ENCODE measurements at regions not wholly inside any gene's neighbourhood (a gene's known extent, or its start where the extent isn't known, plus 50 kb on each side); places are given as distances from the start of the nearest gene placed in this dataset.

- TF ChIP-seq ZNF462 (CRISPR knock-in tag; IDR thresholded peaks at IDR 0.05) (no peak), ZNF331 (CRISPR knock-in tag; IDR thresholded peaks at IDR 0.05; ENCODE audit: low read depth) (no peak), ZNF114 (CRISPR knock-in tag; IDR thresholded peaks at IDR 0.05) (no peak), EZH2 (IDR thresholded peaks at IDR 0.05; ENCODE audit: low read depth, unreplicated experiment) (no peak)
Measured at GRCh38 chr5:73268826-73269225, 95.8 kb downstream of the TMEM174 start (continued).

GRCh38 chr5:73267766-73268435 lies 94.9 kb downstream of the TMEM174 start:
- Histone ChIP-seq H3K79me2 (replicated peaks; ENCODE audit: insufficient read depth) (no peaks in the 10 kb centered on the region), H3K4me1 (ENCODE audit: insufficient read depth) (peaks cover 20% of the 10 kb centered on the region), H2AFZ (peak overlapping the region; percentile 96), H3K27me3 (ENCODE audit: insufficient read depth) (no peaks in the 10 kb centered on the region), H3K9me2 (ENCODE audit: insufficient read depth) (peaks cover 6% of the 10 kb centered on the region; the same call in 1 of the 2 replicates), H3K27ac (ENCODE audit: low read depth) (no peak overlapping the region), H3K36me3 (ENCODE audit: insufficient read depth) (no peaks in the 10 kb centered on the region), H4K20me1 (replicated peaks; ENCODE audit: insufficient read depth) (0 out of 2 replicates have a peak, but pooled peaks cover 4% of the 10 kb centered on the region), H3K4me2 (0 out of 2 replicates have a peak overlapping the region, but pooled peaks have one; percentile 63), H3K4me3 (no peak overlapping the region), H3F3A (replicated peaks; ENCODE audit: low read depth) (no peaks in the 10 kb centered on the region)
- Mint-ChIP-seq H3K9me3 (no peaks in the 10 kb centered on the region), H3K36me3 (ENCODE audit: low read depth) (no peaks in the 10 kb centered on the region), H3K4me3 (0 out of 3 replicates have a peak overlapping the region, but pooled peaks have one; percentile 5), H3K27ac (no peak overlapping the region), H3K4me1 (peaks cover 16% of the 10 kb centered on the region), H3K27me3 (ENCODE audit: insufficient read depth, low read depth, poor library complexity) (peaks cover 13% of the 10 kb centered on the region)
- ATAC-seq (no peak), DNase-seq (ENCODE audit: low spot score) (no peak)
- TF ChIP-seq REST (IDR thresholded peaks at IDR 0.05; ENCODE audit: unreplicated experiment) (no peak), POLR2AphosphoS5 (IDR thresholded peaks at IDR 0.05; ENCODE audit: low read depth) (no peak), ZNF331 (CRISPR knock-in tag; IDR thresholded peaks at IDR 0.05; ENCODE audit: low read depth) (no peak), CTCF (conservative IDR thresholded peaks at IDR 0.05; ENCODE audit: low read depth in 2 of 2) (no peak), ETS1 (IDR thresholded peaks at IDR 0.05) (no peak)
